BE2C (cell line): ENCODE measurements at regions not wholly inside any gene's neighbourhood (a gene's known extent, or its start where the extent isn't known, plus 50 kb on each side); places are given as distances from the start of the nearest gene placed in this dataset.

Source experiments
- DNase-seq: peaks from one replicate; pipeline ENCODE4 v3.0.0-alpha.2; 2020
- H3K27me3 ChIP-seq: fragments of 250-450 bp; sonication (Bioruptor Pico); 2 replicates; pipeline ENCODE4 v1.5.1; 2020; ENCODE audit warnings: mild to moderate bottlenecking
- H3K36me3 ChIP-seq: fragments of 250-450 bp; sonication (Bioruptor Pico); 2 replicates; pipeline ENCODE4 v1.5.1; 2020; ENCODE audit warnings: mild to moderate bottlenecking
- H3K4me1 ChIP-seq: fragments of 250-450 bp; sonication (Bioruptor Pico); 2 replicates; pipeline ENCODE4 v1.5.1; 2020
- H3K4me3 ChIP-seq: 2 replicates; pipeline ENCODE4 v1.5.1; 2011; ENCODE audit warnings: low read depth, low read length
- H3K9me3 ChIP-seq: fragments of 250-450 bp; sonication (Bioruptor Pico); 2 replicates; pipeline ENCODE4 v1.5.1; 2020
- CTCF ChIP-seq: IDR thresholded peaks from 2 replicates; pipeline ENCODE4 v1.5.1; 2012; ENCODE audit warnings: mild to moderate bottlenecking, low read depth, low read length

GRCh38 chr13:39875111-39875987, 219.9 kb downstream of the COG6 start:
- H3K4me3 ChIP-seq, result no peak overlapping the region
- H3K9me3 ChIP-seq, result no peaks in the 10 kb centered on the region
- H3K27me3 ChIP-seq, result no peaks in the 10 kb centered on the region
- no peak for TF ChIP-seq CTCF
- no peaks in the 10 kb centered on the region for H3K4me1 ChIP-seq
- no peaks in the 10 kb centered on the region for H3K36me3 ChIP-seq
- DNase-seq, result no peak

GRCh38 chr13:39876258-39876657, 220.8 kb downstream of the COG6 start:
- TF ChIP-seq CTCF, result no peak
- H3K4me1 ChIP-seq, result no peaks in the 10 kb centered on the region
- no peaks in the 10 kb centered on the region for H3K27me3 ChIP-seq
- H3K4me3 ChIP-seq, result no peak overlapping the region
- no peaks in the 10 kb centered on the region for H3K9me3 ChIP-seq
- no peaks in the 10 kb centered on the region for H3K36me3 ChIP-seq
- DNase-seq, result no peak

GRCh38 chr13:39877134-39877533, 221.7 kb downstream of the COG6 start:
- no peak overlapping the region for H3K4me3 ChIP-seq
- DNase-seq, result no peak
- no peaks in the 10 kb centered on the region for H3K27me3 ChIP-seq
- no peaks in the 10 kb centered on the region for H3K4me1 ChIP-seq
- TF ChIP-seq CTCF, result no peak
- H3K9me3 ChIP-seq, result no peaks in the 10 kb centered on the region
- no peaks in the 10 kb centered on the region for H3K36me3 ChIP-seq

- no peak for DNase-seq
- no peaks in the 10 kb centered on the region for H3K27me3 ChIP-seq
- H3K4me1 ChIP-seq, result no peaks in the 10 kb centered on the region
- no peak for TF ChIP-seq CTCF
- no peaks in the 10 kb centered on the region for H3K9me3 ChIP-seq
- no peaks in the 10 kb centered on the region for H3K36me3 ChIP-seq
- no peak overlapping the region for H3K4me3 ChIP-seq
Measured at GRCh38 chr13:39879286-39880035, 224.0 kb downstream of the COG6 start.

GRCh38 chr13:39881383-39881782, 225.9 kb downstream of the COG6 start:
- Histone ChIP-seq H3K4me1 (no peaks in the 10 kb centered on the region), H3K36me3 (no peaks in the 10 kb centered on the region), H3K27me3 (no peaks in the 10 kb centered on the region), H3K4me3 (no peak overlapping the region), H3K9me3 (no peaks in the 10 kb centered on the region)
- no peak for DNase-seq
- no peak for TF ChIP-seq CTCF

- TF ChIP-seq CTCF, result no peak
- Histone ChIP-seq H3K4me3 (no peak overlapping the region), H3K9me3 (no peaks in the 10 kb centered on the region), H3K36me3 (no peaks in the 10 kb centered on the region), H3K27me3 (no peaks in the 10 kb centered on the region), H3K4me1 (no peaks in the 10 kb centered on the region)
- DNase-seq, result no peak
Measured at GRCh38 chr13:39881887-39882286, 226.4 kb downstream of the COG6 start.
